ENCODE measurements at regions not wholly inside any gene's neighbourhood (a gene's known extent, or its start where the extent isn't known, plus 50 kb on each side); places are given as distances from the start of the nearest gene placed in this dataset.

- no TSS peak for BruUV-seq (replicated peaks)
- ChIA-PET POLR2A (ENCODE audit: low non-redundant PET) (no interaction called here), CTCF (no interaction called here)
- Histone ChIP-seq H3K27me3 (replicated peaks; ENCODE audit: insufficient read depth, low read depth, low read length, poor library complexity) (no peaks in the 10 kb centered on the region), H3K36me3 (ENCODE audit: insufficient read depth, low read length, poor library complexity, severe bottlenecking) (no peaks in the 10 kb centered on the region), H3K9me3 (ENCODE audit: low read depth, low read length, poor library complexity, severe bottlenecking) (no peaks in the 10 kb centered on the region), H3K4me3 (ENCODE audit: low read depth, low read length, poor library complexity, severe bottlenecking) (no peak overlapping the region), H3K4me1 (ENCODE audit: insufficient read depth, low read length, poor library complexity, severe bottlenecking) (no peaks in the 10 kb centered on the region), H3K27ac (ENCODE audit: low read depth, low read length, poor library complexity, severe bottlenecking) (no peak overlapping the region)
- intact Hi-C loops (cut with micrococcal nuclease; ENCODE audit: unreplicated experiment), result no loop called here
- TF ChIP-seq CTCF (conservative IDR thresholded peaks at IDR 0.05; ENCODE audit: low read depth, low read length), result no peak
- no peak for TF ChIP-seq EZH2 (IDR thresholded peaks at IDR 0.05; ENCODE audit: borderline replicate concordance, low read depth, low read length, poor library complexity, severe bottlenecking)
- no peak for DNase-seq (ENCODE audit: low spot score)
Measured at GRCh38 chr2:51597086-51597485, 565.2 kb upstream of the NRXN1 start.

GRCh38 chr2:51595836-51596235 is 563.9 kb upstream of the NRXN1 start:
- Histone ChIP-seq H3K36me3 (ENCODE audit: insufficient read depth, low read length, poor library complexity, severe bottlenecking) (no peaks in the 10 kb centered on the region), H3K27ac (ENCODE audit: low read depth, low read length, poor library complexity, severe bottlenecking) (no peak overlapping the region), H3K27me3 (replicated peaks; ENCODE audit: insufficient read depth, low read depth, low read length, poor library complexity) (no peaks in the 10 kb centered on the region), H3K4me3 (ENCODE audit: low read depth, low read length, poor library complexity, severe bottlenecking) (no peak overlapping the region), H3K4me1 (ENCODE audit: insufficient read depth, low read length, poor library complexity, severe bottlenecking) (no peaks in the 10 kb centered on the region), H3K9me3 (ENCODE audit: low read depth, low read length, poor library complexity, severe bottlenecking) (no peaks in the 10 kb centered on the region)
- CTCF ChIA-PET, result no interaction called here
- no TSS peak for BruUV-seq (replicated peaks)
- DNase-seq (ENCODE audit: low spot score), result no peak
- POLR2A ChIA-PET (ENCODE audit: low non-redundant PET), result no interaction called here
- no peak for TF ChIP-seq EZH2 (IDR thresholded peaks at IDR 0.05; ENCODE audit: borderline replicate concordance, low read depth, low read length, poor library complexity, severe bottlenecking)
- TF ChIP-seq CTCF (conservative IDR thresholded peaks at IDR 0.05; ENCODE audit: low read depth, low read length), result no peak
- intact Hi-C loops (cut with micrococcal nuclease; ENCODE audit: unreplicated experiment), result no loop called here

- Histone ChIP-seq H3K4me1 (ENCODE audit: insufficient read depth, low read length, poor library complexity, severe bottlenecking) (no peaks in the 10 kb centered on the region), H3K36me3 (ENCODE audit: insufficient read depth, low read length, poor library complexity, severe bottlenecking) (no peaks in the 10 kb centered on the region), H3K27ac (ENCODE audit: low read depth, low read length, poor library complexity, severe bottlenecking) (no peak overlapping the region), H3K27me3 (replicated peaks; ENCODE audit: insufficient read depth, low read depth, low read length, poor library complexity) (no peaks in the 10 kb centered on the region), H3K4me3 (ENCODE audit: low read depth, low read length, poor library complexity, severe bottlenecking) (no peak overlapping the region), H3K9me3 (ENCODE audit: low read depth, low read length, poor library complexity, severe bottlenecking) (no peaks in the 10 kb centered on the region)
- no peak for DNase-seq (ENCODE audit: low spot score)
- ChIA-PET CTCF (no interaction called here), POLR2A (ENCODE audit: low non-redundant PET) (no interaction called here)
- intact Hi-C loops (cut with micrococcal nuclease; ENCODE audit: unreplicated experiment), result no loop called here
- no TSS peak for BruUV-seq (replicated peaks)
- TF ChIP-seq EZH2 (IDR thresholded peaks at IDR 0.05; ENCODE audit: borderline replicate concordance, low read depth, low read length, poor library complexity, severe bottlenecking) (no peak), CTCF (conservative IDR thresholded peaks at IDR 0.05; ENCODE audit: low read depth, low read length) (no peak)
Measured at GRCh38 chr2:51581636-51582267, 549.8 kb upstream of the NRXN1 start.
